ENCODE measurements at regions not wholly inside any gene's neighbourhood (a gene's known extent, or its start where the extent isn't known, plus 50 kb on each side); places are given as distances from the start of the nearest gene placed in this dataset.

DNA sequence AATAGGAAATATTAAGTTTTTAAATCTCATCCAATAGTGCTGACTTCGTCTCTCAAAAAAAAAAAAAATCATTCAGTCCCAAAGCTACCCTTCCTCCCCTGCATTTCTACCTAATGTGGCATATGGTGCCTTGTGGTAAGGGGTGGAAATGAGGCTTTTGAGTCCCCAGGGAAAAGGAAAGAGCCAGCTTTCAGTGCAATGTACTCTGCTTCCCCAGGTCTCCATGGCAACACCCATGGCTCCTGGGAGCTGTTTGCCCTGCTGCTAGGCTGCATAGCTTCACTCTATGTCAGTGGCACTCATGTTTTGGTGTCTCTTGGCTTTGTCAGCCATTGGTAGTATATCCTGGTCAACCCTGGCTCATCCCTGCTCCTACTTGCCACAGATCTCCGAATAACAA is 175.9 kb downstream of the SLC39A8 start:
- POLR2A ChIA-PET: no interaction called here
- in situ Hi-C loops (cut with HindIII; ENCODE audit: low pct_unique_long_range_greater_than_20kb, low sequenced_read_pairs): no loop called here

DNA sequence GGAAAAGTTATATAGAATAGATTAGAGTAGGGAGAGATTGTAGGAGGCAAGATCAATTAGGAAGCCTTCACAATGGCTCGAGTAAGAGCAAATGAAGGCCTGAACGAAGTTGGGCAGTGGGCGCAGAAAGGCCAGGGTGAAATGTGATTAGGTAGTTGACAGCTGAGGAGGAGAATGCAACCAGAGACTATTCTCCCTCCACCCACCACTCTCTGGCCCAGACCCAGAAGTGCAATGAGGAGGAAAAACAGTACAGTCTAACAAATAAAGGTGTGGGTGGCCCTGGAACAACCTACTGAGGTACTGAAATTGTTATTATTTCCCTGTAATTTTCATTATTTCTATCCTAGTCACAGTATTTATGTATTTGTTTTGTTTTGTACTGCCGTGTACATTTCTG is 176.7 kb downstream of the SLC39A8 start:
- Histone ChIP-seq H3K27me3 (ENCODE audit: control insufficient read depth, insufficient read depth, low read length) (no peaks in the 10 kb centered on the region), H3K36me3 (ENCODE audit: control insufficient read depth, insufficient read depth, low read length) (no peaks in the 10 kb centered on the region), H3K4me1 (ENCODE audit: control insufficient read depth, insufficient read depth, low read length) (no peaks in the 10 kb centered on the region), H3K27ac (ENCODE audit: low read length) (no peak overlapping the region), H3K4me3 (ENCODE audit: low read depth in 2 of 2, low read length in 2 of 2) (no peak overlapping the region), H3K9me3 (ENCODE audit: control insufficient read depth, insufficient read depth, low read depth, low read length) (no peaks in the 10 kb centered on the region)
- POLR2A ChIA-PET: no interaction called here
- no TSS peak for BruUV-seq (replicated peaks)
- CTCF ChIA-PET: no interaction called here
- ATAC-seq (no peak), DNase-seq (ENCODE audit: low read depth, low spot score) (no peak)
- in situ Hi-C loops (cut with HindIII; ENCODE audit: low pct_unique_long_range_greater_than_20kb, low sequenced_read_pairs): no loop called here
- intact Hi-C loops (cut with micrococcal nuclease; ENCODE audit: unreplicated experiment): no loop called here
- TF ChIP-seq CTCF (IDR thresholded peaks at IDR 0.05) (no peak), REST (IDR thresholded peaks at IDR 0.05; ENCODE audit: insufficient read depth in 1 of 2, low read depth in 2 of 2, low read length in 1 of 2) (no peak), POLR2AphosphoS5 (IDR thresholded peaks at IDR 0.05; ENCODE audit: low read depth, low read length) (no peak)

More for the DNA sequence above, 175.9 kb downstream of the SLC39A8 start:
- Histone ChIP-seq H3K36me3 (ENCODE audit: control insufficient read depth, insufficient read depth, low read length) (no peaks in the 10 kb centered on the region), H3K4me1 (ENCODE audit: control insufficient read depth, insufficient read depth, low read length) (no peaks in the 10 kb centered on the region), H3K9me3 (ENCODE audit: control insufficient read depth, insufficient read depth, low read depth, low read length) (no peaks in the 10 kb centered on the region), H3K27me3 (ENCODE audit: control insufficient read depth, insufficient read depth, low read length) (no peaks in the 10 kb centered on the region), H3K27ac (ENCODE audit: low read length) (no peak overlapping the region), H3K4me3 (ENCODE audit: low read depth in 2 of 2, low read length in 2 of 2) (no peak overlapping the region)
- intact Hi-C loops (cut with micrococcal nuclease; ENCODE audit: unreplicated experiment): no loop called here
- ATAC-seq (no peak), DNase-seq (ENCODE audit: low read depth, low spot score) (no peak)
- TF ChIP-seq POLR2AphosphoS5 (IDR thresholded peaks at IDR 0.05; ENCODE audit: low read depth, low read length): no peak
- no peak for TF ChIP-seq REST (IDR thresholded peaks at IDR 0.05; ENCODE audit: insufficient read depth in 1 of 2, low read depth in 2 of 2, low read length in 1 of 2)
- no peak for TF ChIP-seq CTCF (IDR thresholded peaks at IDR 0.05)
- TF ChIP-seq TCF7L2 (IDR thresholded peaks at IDR 0.05; ENCODE audit: low read depth, low read length): no peak
- no peak for TF ChIP-seq SIN3A (IDR thresholded peaks at IDR 0.05; ENCODE audit: borderline replicate concordance, insufficient read depth, low read depth, low read length)
- BruUV-seq (replicated peaks): no TSS peak
- CTCF ChIA-PET: no interaction called here
